HG03135 (cell line): ENCODE measurements at regions not wholly inside any gene's neighbourhood (a gene's known extent, or its start where the extent isn't known, plus 50 kb on each side); places are given as distances from the start of the nearest gene placed in this dataset.

Experiments
- ATAC-seq: cut with Tn5 transposase; IDR thresholded peaks from one replicate; pipeline ENCODE4 v1.9.1; 2021; ENCODE audit warnings: mild to moderate bottlenecking, moderate library complexity; ENCODE audit not compliant: unreplicated experiment

DNA sequence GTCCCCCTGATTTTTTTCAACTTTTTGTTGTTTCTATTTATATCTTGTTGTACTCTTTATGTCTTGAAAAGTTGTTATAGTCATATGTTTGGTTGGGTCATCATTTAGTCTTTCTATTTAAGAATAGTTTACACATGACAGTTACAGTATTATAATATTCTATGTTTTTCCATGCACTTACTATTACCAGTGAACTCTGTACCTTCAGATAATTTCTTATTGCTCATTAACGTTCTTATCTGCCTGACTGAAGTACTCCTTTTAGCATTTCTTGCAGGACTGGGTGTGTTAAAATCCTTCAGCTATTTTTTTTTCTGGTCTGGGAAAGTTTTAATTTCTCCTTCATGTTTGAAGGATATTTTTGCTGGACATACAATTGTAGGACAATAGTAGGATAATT, 157.7 kb upstream of the DIPK2B start:
- no peak for ATAC-seq

DNA sequence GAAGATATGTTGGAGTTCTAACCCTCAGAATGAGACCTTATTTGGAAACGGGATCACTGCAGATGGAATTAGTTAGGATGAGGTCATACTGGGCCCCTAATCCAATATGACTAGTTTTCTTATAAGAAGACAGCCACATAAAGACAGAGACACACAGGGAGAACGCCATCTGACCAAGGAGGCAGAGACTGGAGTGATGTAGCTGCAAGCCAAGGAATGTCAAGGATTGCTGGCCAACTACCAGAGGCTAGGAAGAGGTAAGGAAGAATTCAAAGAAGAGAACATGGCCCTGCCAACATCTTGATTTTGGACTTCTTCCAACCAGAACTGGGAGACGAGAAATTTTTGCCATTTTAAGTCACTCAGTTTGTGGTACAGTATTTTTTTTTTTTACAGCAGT, 152.8 kb upstream of the DIPK2B start:
- no peak for ATAC-seq

DNA sequence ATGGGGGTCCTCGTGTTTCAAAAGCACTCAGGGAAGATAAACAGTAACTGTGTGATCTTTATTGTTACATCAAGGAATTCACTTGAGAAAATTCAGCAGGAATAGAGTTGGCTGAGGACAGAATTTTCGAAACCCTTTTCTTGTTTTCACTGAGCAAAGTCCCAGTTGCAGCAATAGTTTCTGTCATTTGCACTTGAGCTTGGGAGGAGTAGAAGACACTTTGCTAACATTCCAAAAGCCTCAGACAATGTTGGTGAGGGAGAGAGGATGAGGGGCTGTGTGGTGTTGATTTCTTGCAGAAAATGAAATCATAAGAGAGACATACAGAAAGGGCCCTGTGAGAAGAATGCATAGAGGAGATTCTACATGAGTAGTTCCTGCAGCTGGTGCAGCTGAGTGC, 151.9 kb upstream of the DIPK2B start:
- ATAC-seq: no peak

DNA sequence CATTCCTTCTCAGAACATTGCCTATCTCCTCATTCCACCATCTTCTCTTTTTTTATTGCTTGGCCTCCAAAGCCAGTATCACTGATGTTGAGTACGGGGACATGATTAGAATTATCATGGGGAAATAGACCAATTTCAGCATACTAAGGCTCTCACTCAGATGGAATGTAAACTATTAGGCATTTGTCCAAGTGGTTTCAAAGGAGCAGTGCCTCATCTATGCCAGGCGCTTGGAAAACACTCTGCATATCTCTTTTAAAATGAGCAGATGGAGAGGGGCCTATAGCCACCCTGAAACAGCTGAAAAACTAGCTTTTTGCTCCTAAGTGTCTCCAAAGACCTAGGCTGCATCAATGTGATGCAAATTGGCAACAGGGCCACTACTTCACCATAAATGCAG, 150.8 kb upstream of the DIPK2B start:
- ATAC-seq: no peak

DNA sequence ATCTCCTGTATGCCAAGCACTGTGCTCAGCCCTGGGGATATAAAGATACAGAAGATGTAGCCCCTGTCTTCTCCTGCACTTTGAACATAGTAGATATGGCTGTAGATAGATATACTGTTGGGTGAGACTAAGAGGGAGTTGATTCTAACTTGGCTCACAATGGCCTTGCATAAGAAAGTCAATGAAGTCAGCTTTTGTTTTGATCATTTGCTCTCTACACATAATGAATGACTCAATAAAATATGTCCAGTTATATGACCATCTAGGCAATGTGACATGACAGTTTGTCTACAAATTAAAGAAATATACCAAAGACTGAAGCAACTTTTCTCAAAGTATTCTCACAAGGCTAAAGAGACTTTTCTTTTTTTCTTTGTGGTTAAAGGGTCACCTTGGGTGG, 147.6 kb upstream of the DIPK2B start:
- ATAC-seq: no peak

DNA sequence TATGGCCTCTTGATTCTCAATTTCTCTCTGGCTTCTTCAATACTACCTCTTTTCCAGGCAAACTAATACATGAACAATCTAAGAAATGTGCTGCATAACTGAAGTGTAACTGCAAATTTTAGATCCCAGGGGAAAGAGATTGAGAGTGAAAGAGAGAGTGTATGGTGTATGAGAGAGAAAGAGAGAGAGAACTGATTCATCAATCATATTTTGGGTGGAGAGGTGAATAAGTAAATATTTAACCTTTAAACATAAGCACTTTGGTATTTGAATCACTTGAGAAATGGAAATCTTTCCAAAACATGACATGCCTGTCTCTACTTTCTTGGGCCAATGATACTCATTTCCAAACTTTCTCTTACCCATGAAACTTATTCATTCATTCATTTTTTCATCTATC, 147.2 kb upstream of the DIPK2B start:
- ATAC-seq: no peak

DNA sequence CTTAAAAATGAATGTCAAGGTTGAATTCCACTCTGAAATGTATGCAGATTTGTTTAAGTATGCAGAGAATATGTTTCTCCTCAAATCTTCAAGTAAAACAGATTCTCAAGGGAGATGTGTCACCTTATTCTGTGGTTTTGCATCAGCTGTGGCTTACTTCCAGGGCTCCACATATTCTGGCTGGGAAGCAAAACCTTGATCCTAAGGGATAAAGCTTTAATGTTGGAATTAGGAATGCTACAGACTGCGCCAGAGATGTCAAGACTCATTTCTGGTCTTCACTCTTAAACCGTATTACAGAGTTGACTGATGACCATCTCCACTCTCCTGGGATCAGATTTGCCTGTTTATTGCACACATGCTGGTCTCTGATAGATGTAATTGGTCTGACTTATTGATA, 143.9 kb upstream of the DIPK2B start:
- no peak for ATAC-seq

DNA sequence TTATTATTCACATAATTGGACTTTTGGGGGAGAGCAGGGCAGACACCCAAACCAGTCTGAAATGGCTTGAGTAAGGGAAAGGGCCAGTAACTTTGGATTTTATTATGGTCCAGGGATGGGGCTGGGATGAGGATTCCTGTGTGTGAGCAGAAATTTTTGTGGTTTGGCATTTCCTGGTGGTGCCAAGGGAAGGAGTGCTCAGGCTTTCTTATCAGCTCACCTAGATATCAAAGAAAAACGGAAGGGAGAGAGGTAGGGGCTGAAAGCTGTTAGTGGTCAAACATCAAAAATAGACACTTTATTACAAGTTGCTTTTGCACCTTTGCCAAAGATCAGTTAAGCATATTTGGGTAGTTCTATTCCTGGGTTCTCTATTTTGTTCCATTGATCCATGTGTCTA, 128.5 kb upstream of the DIPK2B start:
- ATAC-seq: no peak

DNA sequence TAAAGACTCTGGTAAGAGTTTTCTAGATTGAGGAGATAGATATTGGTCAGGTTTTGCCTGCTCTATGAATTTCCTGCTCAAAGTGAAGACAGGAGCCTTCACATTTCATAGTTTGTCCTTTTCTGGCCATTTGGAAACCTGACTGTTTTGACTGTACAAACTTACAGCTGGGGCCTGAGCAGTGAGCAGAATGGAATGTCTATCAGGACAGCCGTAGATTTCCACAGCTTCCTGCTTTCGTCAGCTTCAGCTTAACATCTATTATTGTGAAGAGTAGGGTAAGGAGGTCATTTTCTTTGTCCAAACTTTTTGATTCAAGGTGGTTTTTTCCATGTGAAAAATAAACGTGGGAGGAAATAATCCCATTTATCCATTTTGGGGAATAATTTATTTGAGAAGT, 124.3 kb upstream of the DIPK2B start:
- ATAC-seq: no peak

DNA sequence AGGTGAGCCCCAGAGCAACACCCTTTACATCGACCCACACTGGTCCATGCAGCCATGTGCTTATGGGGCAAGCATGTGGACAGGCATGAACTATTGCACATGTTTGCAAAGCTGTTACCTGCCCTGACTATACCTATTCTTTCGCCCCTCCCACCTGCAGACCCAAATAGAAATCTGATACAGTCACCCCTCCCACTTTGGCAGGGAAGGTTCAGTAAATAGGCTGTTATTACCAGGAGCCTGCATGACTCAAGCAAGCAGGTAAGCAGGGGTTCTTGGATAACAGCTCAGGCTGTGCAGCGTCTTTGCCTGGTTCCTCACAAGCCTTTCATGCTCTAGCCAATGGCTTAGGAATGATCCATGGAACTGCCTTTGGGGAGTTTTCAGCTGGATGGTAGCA, 122.7 kb upstream of the DIPK2B start:
- ATAC-seq: no peak

DNA sequence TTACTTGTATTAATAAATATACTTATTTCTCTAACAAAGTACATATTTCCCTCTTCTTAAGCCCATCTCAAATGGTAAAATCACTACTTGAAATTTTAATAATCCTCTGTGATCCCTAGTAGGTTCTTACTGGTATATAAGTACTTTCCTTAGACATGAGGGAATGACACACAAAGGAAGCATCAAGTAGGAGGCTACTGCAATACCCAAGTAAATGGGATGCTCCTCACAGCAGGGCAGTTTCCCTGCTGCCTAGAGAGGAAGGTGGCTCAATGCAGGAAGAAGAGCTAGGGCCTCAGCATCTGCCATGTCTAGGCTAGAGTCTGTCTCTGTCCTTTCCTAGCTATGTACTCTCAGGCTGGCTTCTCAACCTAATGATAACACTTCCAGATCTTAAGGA, 122.1 kb upstream of the DIPK2B start:
- no peak for ATAC-seq

DNA sequence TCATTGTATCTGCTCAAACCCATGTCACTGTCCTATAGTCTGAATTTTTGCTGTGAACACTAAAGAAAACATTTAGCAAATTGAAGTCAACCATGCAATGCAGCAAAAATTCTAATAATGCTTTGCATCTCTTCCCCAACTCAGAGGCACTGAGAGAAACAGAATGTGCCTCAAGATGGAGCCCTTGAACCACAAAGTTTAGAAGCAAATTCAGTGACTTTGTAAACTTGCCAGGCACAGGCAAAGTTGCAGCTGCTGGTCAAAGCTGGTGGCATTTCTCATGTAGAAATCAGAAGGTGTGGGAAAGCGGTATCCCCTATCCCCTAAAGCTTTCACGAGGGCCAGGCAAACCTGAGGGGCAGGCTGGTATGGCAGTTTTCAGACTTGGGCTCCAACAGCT, 121.7 kb upstream of the DIPK2B start:
- ATAC-seq: no peak

DNA sequence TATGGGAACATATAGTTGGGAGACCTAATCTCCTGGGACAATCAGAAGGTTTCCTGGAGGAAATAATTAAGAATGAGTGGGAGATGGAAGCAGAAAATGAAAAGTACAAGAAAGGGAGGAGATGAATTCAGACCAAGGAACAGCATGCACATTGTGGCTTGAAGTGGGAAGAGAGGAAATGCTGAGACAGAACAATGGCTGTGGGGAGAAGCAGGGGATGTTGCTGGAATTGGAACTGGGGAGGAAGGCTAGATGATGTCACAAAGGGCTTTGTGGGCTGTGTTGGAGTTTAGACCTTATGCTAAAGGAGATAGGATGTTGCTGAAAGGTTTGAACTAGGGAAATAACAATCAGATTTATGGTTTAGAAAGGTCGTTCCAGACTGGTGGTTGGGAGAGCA, 119.5 kb upstream of the DIPK2B start:
- ATAC-seq: no peak

DNA sequence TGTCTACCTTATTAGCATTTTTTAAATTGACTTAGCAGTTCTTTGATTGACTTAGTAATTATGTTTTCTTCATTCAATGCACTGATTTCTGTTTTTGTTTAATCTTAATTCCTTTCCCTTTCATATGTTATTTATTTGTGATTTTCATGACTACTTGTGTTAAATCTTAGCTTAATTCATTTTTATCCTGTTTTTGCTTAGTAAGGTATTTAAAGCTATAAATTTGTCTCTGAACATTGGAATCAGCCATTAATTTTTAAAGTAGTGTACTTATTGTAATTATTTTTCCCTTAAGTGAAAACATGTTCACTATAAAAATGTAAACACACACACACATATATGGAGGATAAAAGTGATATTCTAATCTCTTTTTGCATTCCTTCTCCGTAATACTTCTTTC, 109.1 kb upstream of the DIPK2B start:
- ATAC-seq: no peak

DNA sequence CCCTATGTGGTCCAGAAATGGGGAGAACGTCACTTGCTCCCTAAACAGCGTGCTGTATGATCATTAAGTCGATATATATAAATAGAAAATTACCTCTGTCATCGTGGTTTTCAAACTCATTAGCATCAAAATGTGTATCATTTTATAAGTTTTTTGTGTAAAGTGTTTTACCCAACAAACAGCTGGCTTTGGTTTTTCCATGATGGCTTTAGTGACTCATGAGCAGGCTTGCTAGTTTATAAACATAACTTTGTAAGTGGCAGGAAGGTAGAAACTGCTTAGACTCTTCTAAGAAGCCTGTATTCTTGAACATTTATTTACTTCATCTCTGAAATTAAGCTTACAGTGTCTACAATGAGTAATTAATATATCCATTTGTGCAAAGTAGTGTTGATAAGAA, 108.4 kb upstream of the DIPK2B start:
- no peak for ATAC-seq

DNA sequence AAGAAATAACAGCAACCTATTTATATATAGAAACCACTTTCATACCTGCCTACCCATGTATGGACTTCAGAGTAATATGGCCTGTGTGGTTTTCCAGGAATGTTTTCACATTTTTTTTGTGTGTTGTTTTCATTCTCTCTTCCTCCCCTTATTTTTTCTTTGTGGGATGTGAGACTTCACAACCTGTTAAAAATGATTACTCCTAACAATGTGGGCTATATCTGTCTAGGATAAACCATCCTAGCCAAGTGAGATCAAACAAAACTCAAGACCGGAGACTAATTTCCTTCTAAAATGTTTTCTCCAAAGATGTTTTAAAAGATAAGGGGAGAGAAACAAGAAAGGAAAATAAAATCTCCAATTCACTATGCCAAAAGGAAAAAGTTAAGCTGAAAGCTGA, 106.1 kb upstream of the DIPK2B start:
- no peak for ATAC-seq

DNA sequence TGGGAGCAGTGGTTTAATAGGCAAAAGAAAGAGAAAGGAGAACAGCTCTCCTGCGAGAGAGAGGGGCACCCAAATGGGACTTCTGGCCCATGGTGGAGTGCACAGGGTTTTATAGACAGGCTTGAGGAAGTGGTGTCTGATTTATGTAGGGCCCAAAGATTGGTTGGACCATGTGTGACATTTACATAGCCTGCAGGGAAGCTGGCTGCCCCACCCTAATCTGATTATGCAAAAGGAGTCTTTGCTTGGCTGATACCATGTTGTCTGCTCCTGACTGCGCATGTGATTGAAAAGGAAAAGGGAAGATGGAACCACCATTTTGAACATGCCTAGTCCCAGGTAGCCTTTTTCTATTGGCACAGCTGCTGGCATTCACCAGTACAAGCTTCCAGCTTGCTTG, 100.0 kb upstream of the DIPK2B start:
- no peak for ATAC-seq

DNA sequence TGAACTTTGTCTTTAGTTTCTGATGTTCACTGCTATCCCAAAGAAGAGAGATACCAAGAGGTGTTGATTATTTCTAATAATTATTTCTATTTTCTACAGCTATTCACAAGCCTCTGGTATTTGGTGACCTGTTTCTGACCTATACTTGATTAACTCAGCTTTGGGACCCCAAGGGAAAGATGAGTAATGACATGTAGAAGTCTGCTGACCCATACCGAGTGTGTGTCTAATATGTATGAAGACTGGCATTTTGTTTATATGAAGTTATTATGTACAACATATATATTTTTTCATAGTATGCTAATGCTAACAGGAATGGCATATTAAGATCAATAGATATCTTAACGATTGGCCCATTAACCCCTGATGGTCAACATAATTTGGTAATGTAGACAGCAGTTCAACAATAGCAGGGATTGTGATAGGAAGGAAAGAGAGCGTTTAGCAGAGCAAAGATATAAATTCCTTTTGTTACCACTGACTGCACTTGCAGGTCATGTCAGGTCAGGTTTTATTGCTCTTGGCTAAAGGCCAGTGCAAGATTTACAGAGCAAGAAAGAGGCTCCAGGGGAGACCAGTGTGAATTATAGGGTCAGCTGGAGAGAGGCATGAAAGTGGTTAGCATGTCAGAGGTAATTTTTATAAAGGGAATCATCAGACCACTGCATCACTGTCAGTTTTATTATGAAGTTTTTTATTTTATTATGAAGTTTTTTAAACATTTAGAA, 94.7 kb upstream of the DIPK2B start:
- no peak for ATAC-seq

DNA sequence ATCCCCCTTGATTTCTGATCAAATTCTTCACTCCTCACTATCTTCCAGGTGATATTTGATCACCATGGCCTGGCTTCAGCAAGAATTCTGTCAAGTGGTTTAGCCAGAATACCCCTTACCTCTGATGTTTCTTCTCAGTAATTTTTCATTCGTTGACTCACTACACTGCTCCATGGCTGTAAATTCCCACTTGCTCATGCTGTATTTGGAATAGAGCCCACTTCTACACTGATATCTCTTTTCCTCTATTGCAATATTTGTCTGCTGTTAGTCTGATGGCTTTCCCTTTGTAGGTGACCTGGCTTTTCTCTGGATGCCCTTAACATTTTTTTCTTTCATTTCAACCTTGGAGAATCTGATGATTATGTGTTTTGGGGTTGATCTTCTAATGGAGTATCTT, 73.9 kb upstream of the DIPK2B start:
- no peak for ATAC-seq

DNA sequence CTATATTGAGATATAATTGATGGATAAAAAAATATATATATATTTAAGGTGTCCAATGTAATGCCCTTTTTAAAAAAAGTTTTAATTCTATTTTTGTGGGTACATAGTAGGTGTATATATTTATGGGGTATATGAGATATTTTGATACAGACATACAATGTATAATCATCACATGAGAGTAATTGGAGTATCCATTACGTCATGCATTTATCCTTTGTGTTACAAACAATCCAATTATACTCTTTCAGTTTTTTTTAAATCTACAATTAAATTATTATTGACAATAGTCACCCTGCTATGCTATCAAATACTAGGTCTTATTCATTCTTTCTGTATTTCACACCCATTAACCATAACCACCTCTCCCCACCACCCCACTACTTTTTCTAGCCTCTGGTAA, 66.3 kb upstream of the DIPK2B start:
- ATAC-seq: no peak

DNA sequence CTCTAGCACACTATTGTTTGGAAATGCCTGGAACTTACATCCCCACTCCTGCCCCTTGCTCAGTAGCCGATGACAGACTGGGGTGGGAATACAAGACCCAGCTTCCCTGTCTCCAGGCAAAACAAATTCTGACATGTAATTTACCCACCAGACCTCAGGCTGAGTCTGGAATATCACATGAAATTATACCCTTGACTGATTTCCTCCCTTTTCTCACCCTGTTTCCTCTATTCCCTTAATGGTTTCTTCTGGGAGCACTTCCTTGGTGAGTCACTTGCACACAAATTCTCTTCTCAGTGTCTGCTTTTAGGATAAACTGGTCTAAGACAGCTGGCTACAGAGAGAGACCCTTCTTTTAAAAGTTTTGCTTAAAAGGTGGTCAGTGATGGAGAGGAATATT, 65.8 kb upstream of the DIPK2B start:
- ATAC-seq: no peak

DNA sequence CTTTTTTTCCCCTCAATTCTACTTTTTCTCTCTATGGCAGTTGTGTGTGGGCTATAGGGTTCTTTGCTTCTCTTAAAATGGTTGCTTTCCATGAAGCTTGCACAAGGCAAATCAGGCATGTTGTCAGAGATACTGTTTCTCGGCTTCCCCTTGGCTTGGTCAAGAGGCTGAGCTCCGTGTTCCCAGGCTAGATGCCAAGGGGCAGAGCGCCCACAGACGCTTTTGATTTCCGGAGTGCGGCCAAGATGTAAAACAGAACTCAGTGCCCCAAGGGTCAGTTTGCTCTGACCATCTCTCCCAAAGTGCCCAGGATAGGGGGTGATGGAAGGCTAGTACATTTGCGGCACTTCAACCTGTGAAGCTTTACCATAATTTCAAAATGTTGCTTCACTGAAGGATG, 64.2 kb upstream of the DIPK2B start:
- no peak for ATAC-seq

DNA sequence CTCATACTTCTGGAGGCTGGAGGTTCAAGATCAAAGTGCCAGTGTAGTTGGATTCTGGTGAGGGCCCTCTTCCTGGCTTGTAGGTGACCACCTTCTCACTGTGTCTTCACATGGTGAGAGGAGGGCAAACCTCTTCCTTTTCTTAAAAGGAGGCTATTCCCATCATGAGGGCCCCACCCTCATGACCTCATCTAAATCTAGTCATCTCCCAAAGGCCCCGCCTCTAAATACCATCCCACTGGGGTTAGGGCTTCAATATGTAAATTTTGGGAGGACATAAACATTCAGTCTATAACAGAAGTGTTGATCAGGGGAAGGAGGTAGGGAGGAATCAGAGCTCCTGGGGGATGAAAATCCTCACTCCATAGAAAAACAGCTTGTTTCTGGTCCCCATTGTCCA, 60.8 kb upstream of the DIPK2B start:
- ATAC-seq: no peak

DNA sequence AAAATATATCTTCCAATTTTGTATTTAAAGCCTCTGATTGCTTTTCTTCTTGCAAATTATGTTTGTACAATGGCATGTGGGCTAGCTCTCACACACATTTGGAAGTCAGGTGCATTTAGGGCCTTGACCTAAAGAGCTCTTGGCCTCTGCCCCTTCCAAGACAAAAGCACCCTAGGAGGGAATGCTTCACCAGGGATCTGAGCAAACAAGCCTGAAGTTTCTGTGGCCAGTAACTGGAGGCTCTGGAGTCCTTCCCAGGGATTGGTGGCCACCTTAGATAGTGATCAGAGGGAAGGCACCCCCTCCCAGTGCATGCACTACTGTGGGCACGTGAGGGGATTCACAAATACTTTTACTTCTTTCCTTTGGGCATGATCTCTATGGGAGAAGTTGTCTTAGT, 60.3 kb upstream of the DIPK2B start:
- no peak for ATAC-seq
